ENCODE measurements at regions not wholly inside any gene's neighbourhood (a gene's known extent, or its start where the extent isn't known, plus 50 kb on each side); places are given as distances from the start of the nearest gene placed in this dataset.

DNA sequence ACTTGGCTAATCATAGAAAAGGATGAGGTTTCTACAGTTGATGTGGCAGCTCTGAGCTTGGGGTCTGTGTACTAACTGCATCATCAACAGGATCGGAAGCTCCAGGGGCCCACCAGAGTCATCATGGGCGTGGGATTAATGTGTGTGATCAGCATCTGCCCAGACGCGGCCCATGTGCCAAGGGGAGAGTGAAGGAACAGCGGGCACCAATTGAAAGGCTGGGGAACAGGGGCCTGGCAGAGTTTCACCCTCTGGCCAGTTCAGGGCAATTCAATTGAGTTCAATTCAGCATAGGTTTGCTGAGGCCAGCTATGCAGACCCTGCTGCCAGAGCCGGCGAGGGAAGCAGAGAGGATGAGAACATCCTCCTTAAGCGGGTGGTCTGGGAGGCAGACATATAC, 260.0 kb upstream of the AJAP1 start:
- Histone ChIP-seq H3K36me3 (ENCODE audit: control insufficient read depth in 4 of 4, insufficient read depth in 3 of 4, low read depth in 1 of 4, low read length in 3 of 4) (no peaks in the 10 kb centered on the region), H3K4me1 (ENCODE audit: control insufficient read depth in 4 of 4, insufficient read depth in 4 of 4, low read length in 3 of 4) (no peaks in the 10 kb centered on the region), H3K9ac (ENCODE audit: low read depth in 1 of 2, low read length in 2 of 2) (no peak overlapping the region), H3K9me3 (ENCODE audit: control insufficient read depth in 4 of 4, low read length in 3 of 4) (peaks cover 1 to 12% (median 7%) of the 10 kb centered on the region in 4 donors), H3K4me3 (ENCODE audit: low read depth in 1 of 3, low read length in 3 of 3) (no peak overlapping the region), H3K27ac (ENCODE audit: low read depth in 1 of 2, low read length in 2 of 2) (no peak overlapping the region), H3K27me3 (ENCODE audit: control insufficient read depth in 4 of 4, insufficient read depth in 4 of 4, low read length in 3 of 4) (peaks cover 0 to 7% (median under 1%) of the 10 kb centered on the region in 4 donors)
- no peak for DNase-seq (ENCODE audit: low spot score)
- TF ChIP-seq MAX (IDR thresholded peaks at IDR 0.05) = no peak
- TF ChIP-seq TAF1 (conservative IDR thresholded peaks at IDR 0.05) = no peak
- no peak for TF ChIP-seq FOXA2 (IDR thresholded peaks at IDR 0.05)
- TF ChIP-seq FOXA1 (IDR thresholded peaks at IDR 0.05) = no peak
- no peak for TF ChIP-seq HNF4G (IDR thresholded peaks at IDR 0.05)
- no peak for TF ChIP-seq SP1 (IDR thresholded peaks at IDR 0.05)
- no peak for TF ChIP-seq ZBTB33 (IDR thresholded peaks at IDR 0.05)
- TF ChIP-seq, protein P1, sequence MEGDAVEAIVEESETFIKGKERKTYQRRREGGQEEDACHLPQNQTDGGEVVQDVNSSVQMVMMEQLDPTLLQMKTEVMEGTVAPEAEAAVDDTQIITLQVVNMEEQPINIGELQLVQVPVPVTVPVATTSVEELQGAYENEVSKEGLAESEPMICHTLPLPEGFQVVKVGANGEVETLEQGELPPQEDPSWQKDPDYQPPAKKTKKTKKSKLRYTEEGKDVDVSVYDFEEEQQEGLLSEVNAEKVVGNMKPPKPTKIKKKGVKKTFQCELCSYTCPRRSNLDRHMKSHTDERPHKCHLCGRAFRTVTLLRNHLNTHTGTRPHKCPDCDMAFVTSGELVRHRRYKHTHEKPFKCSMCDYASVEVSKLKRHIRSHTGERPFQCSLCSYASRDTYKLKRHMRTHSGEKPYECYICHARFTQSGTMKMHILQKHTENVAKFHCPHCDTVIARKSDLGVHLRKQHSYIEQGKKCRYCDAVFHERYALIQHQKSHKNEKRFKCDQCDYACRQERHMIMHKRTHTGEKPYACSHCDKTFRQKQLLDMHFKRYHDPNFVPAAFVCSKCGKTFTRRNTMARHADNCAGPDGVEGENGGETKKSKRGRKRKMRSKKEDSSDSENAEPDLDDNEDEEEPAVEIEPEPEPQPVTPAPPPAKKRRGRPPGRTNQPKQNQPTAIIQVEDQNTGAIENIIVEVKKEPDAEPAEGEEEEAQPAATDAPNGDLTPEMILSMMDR (IDR thresholded peaks at IDR 0.05; ENCODE audit: low read depth, low read length, missing input control) = no peak
- no peak for TF ChIP-seq EGR1 (IDR thresholded peaks at IDR 0.05; ENCODE audit: low read depth in 2 of 2)
- TF ChIP-seq, protein P2, sequence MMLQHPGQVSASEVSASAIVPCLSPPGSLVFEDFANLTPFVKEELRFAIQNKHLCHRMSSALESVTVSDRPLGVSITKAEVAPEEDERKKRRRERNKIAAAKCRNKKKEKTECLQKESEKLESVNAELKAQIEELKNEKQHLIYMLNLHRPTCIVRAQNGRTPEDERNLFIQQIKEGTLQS (IDR thresholded peaks at IDR 0.05) = no peak
- no peak for TF ChIP-seq RXRA (IDR thresholded peaks at IDR 0.05)
- TF ChIP-seq RAD21 (IDR thresholded peaks at IDR 0.05) = no peak
- 85% methylated on average over 8 of the region's 8 CpGs for WGBS

- Histone ChIP-seq H3K9me3 (ENCODE audit: control insufficient read depth in 4 of 4, low read length in 3 of 4) (peaks cover 1 to 12% (median 7%) of the 10 kb centered on the region in 4 donors), H3K36me3 (ENCODE audit: control insufficient read depth in 4 of 4, insufficient read depth in 3 of 4, low read depth in 1 of 4, low read length in 3 of 4) (no peaks in the 10 kb centered on the region), H3K27ac (ENCODE audit: low read depth in 1 of 2, low read length in 2 of 2) (no peak overlapping the region), H3K27me3 (ENCODE audit: control insufficient read depth in 4 of 4, insufficient read depth in 4 of 4, low read length in 3 of 4) (peaks cover 0 to 7% (median under 1%) of the 10 kb centered on the region in 4 donors), H3K9ac (ENCODE audit: low read depth in 1 of 2, low read length in 2 of 2) (no peak overlapping the region), H3K4me1 (ENCODE audit: control insufficient read depth in 4 of 4, insufficient read depth in 4 of 4, low read length in 3 of 4) (no peaks in the 10 kb centered on the region), H3K4me3 (ENCODE audit: low read depth in 1 of 3, low read length in 3 of 3) (no peak overlapping the region)
- WGBS = 48% methylated on average over 3 of the region's 3 CpGs
- TF ChIP-seq HNF4A (conservative IDR thresholded peaks at IDR 0.05) = no peak
- no peak for TF ChIP-seq MAX (IDR thresholded peaks at IDR 0.05)
- TF ChIP-seq, protein P2 (IDR thresholded peaks at IDR 0.05) = no peak
- TF ChIP-seq RXRA (IDR thresholded peaks at IDR 0.05) = no peak
- no peak for TF ChIP-seq JUND (IDR thresholded peaks at IDR 0.05)
- TF ChIP-seq, protein P3, sequence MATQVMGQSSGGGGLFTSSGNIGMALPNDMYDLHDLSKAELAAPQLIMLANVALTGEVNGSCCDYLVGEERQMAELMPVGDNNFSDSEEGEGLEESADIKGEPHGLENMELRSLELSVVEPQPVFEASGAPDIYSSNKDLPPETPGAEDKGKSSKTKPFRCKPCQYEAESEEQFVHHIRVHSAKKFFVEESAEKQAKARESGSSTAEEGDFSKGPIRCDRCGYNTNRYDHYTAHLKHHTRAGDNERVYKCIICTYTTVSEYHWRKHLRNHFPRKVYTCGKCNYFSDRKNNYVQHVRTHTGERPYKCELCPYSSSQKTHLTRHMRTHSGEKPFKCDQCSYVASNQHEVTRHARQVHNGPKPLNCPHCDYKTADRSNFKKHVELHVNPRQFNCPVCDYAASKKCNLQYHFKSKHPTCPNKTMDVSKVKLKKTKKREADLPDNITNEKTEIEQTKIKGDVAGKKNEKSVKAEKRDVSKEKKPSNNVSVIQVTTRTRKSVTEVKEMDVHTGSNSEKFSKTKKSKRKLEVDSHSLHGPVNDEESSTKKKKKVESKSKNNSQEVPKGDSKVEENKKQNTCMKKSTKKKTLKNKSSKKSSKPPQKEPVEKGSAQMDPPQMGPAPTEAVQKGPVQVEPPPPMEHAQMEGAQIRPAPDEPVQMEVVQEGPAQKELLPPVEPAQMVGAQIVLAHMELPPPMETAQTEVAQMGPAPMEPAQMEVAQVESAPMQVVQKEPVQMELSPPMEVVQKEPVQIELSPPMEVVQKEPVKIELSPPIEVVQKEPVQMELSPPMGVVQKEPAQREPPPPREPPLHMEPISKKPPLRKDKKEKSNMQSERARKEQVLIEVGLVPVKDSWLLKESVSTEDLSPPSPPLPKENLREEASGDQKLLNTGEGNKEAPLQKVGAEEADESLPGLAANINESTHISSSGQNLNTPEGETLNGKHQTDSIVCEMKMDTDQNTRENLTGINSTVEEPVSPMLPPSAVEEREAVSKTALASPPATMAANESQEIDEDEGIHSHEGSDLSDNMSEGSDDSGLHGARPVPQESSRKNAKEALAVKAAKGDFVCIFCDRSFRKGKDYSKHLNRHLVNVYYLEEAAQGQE (IDR thresholded peaks at IDR 0.05) = no peak
- no peak for TF ChIP-seq SP1 (IDR thresholded peaks at IDR 0.05)
- no peak for TF ChIP-seq HNF4G (IDR thresholded peaks at IDR 0.05)
- TF ChIP-seq FOXA1 (IDR thresholded peaks at IDR 0.05) = no peak
- TF ChIP-seq, protein P1 (IDR thresholded peaks at IDR 0.05; ENCODE audit: low read depth, low read length, missing input control) = no peak
- no peak for TF ChIP-seq YY1 (IDR thresholded peaks at IDR 0.05)
- no peak for TF ChIP-seq ZBTB33 (IDR thresholded peaks at IDR 0.05)
- DNase-seq (ENCODE audit: low spot score) = no peak
Observed at GRCh38 chr1:4395158-4395557, 259.3 kb upstream of the AJAP1 start.
